DOHH2 (cell line): ENCODE measurements at regions not wholly inside any gene's neighbourhood (a gene's known extent, or its start where the extent isn't known, plus 50 kb on each side); places are given as distances from the start of the nearest gene placed in this dataset.

Experiments
- H3F3A ChIP-seq: fragments of 200-600 bp; sonication (generic), shearing (Covaris generic); 2 replicates; pipeline ENCODE4 v1.6.0; 2016; ENCODE audit warnings: antibody characterized with exemption, mild to moderate bottlenecking; ENCODE audit not compliant: control insufficient read depth, insufficient read depth
- H3K27ac ChIP-seq: fragments of 200-600 bp; sonication (generic); 2 replicates; pipeline ENCODE4 v1.5.1; 2014; ENCODE audit warnings: low read depth, mild to moderate bottlenecking, low read length, moderate library complexity
- H3K27me3 ChIP-seq: fragments of 200-600 bp; sonication (generic); 2 replicates; pipeline ENCODE4 v1.6.1; 2014; ENCODE audit warnings: mild to moderate bottlenecking, low read length, mixed read lengths; ENCODE audit not compliant: control insufficient read depth
- H3K36me3 ChIP-seq: fragments of 200-600 bp; sonication (generic); 2 replicates; pipeline ENCODE4 v1.6.1; 2014; ENCODE audit warnings: mild to moderate bottlenecking, low read length, moderate library complexity, mixed read lengths; ENCODE audit not compliant: control insufficient read depth
- H3K4me1 ChIP-seq: fragments of 200-600 bp; sonication (generic); 2 replicates; pipeline ENCODE4 v1.6.1; 2014; ENCODE audit warnings: mild to moderate bottlenecking, low read length, mixed read lengths; ENCODE audit not compliant: control insufficient read depth
- H3K4me2 ChIP-seq: fragments of 200-600 bp; sonication (generic); 2 replicates; pipeline ENCODE4 v1.6.0; 2014; ENCODE audit warnings: mild to moderate bottlenecking, low read length, moderate library complexity
- H3K4me3 ChIP-seq: fragments of 200-600 bp; sonication (generic); 2 replicates; pipeline ENCODE4 v1.5.1; 2014; ENCODE audit warnings: mild to moderate bottlenecking, low read length, mixed read lengths
- H3K79me2 ChIP-seq: fragments of 200-600 bp; sonication (generic); 2 replicates; pipeline ENCODE4 v1.6.1; 2014; ENCODE audit warnings: mild to moderate bottlenecking, low read length, mixed read lengths; ENCODE audit not compliant: control insufficient read depth
- H3K9me2 ChIP-seq: fragments of 200-600 bp; sonication (generic); replicated peaks from 2 replicates; pipeline ENCODE4 v1.6.1; 2014; ENCODE audit warnings: mild to moderate bottlenecking, low read length, mixed read lengths; ENCODE audit not compliant: control insufficient read depth
- H3K9me3 ChIP-seq: fragments of 200-600 bp; sonication (generic); 2 replicates; pipeline ENCODE4 v1.6.1; 2014; ENCODE audit warnings: antibody characterized with exemption, low read length, mixed read lengths; ENCODE audit not compliant: control insufficient read depth, insufficient read depth
- H4K20me1 ChIP-seq: fragments of 200-600 bp; sonication (generic); 2 replicates; pipeline ENCODE4 v1.6.0; 2014; ENCODE audit warnings: low read depth, mild to moderate bottlenecking, antibody characterized with exemption, low read length, moderate library complexity; ENCODE audit not compliant: control insufficient read depth, insufficient read depth
- CTCF ChIP-seq: fragments of 200-600 bp; sonication (generic); IDR thresholded peaks from one replicate; pipeline ENCODE4 v1.5.1; 2014; ENCODE audit warnings: antibody characterized with exemption, mild to moderate bottlenecking, low read depth, low read length; ENCODE audit not compliant: poor library complexity, severe bottlenecking
- EZH2phosphoT487 ChIP-seq: fragments of 200-600 bp; sonication (generic); IDR thresholded peaks from 2 replicates; pipeline ENCODE4 v1.6.1; 2017; ENCODE audit warnings: borderline replicate concordance, mild to moderate bottlenecking, antibody characterized with exemption, low read length, moderate library complexity, mixed read lengths

- TF ChIP-seq EZH2phosphoT487: no peak
- TF ChIP-seq CTCF: no peak
- Histone ChIP-seq H3K4me3 (no peak overlapping the region), H3K27ac (no peak overlapping the region), H3K9me3 (no peaks in the 10 kb centered on the region), H3K79me2 (no peaks in the 10 kb centered on the region), H3K36me3 (no peaks in the 10 kb centered on the region), H3K9me2 (no peaks in the 10 kb centered on the region), H4K20me1 (no peaks in the 10 kb centered on the region), H3F3A (no peaks in the 10 kb centered on the region), H3K4me1 (peaks cover 20% of the 10 kb centered on the region), H3K4me2 (no peak overlapping the region), H3K27me3 (peaks cover 6% of the 10 kb centered on the region; the same call in 1 of the 2 replicates)
These were observed 141.4 kb upstream of the SERTAD2 start for GRCh38 chr2:64795024-64795592.

- TF ChIP-seq EZH2phosphoT487 (no peak), CTCF (no peak)
- no peaks in the 10 kb centered on the region for H3K36me3 ChIP-seq
- H3K4me2 ChIP-seq: no peak overlapping the region
- no peak overlapping the region for H3K27ac ChIP-seq
- H3K79me2 ChIP-seq: no peaks in the 10 kb centered on the region
- no peaks in the 10 kb centered on the region for H4K20me1 ChIP-seq
- peaks cover 20% of the 10 kb centered on the region for H3K4me1 ChIP-seq
- H3K4me3 ChIP-seq: no peak overlapping the region
- no peaks in the 10 kb centered on the region for H3K9me3 ChIP-seq
- no peaks in the 10 kb centered on the region for H3F3A ChIP-seq
- peaks cover 6% of the 10 kb centered on the region; the same call in 1 of the 2 replicates for H3K27me3 ChIP-seq
- no peaks in the 10 kb centered on the region for H3K9me2 ChIP-seq
These were observed 143.2 kb upstream of the SERTAD2 start for GRCh38 chr2:64796926-64797325.

- no peaks in the 10 kb centered on the region for H4K20me1 ChIP-seq
- H3K27me3 ChIP-seq: peaks cover 6% of the 10 kb centered on the region; the same call in 1 of the 2 replicates
- H3K4me1 ChIP-seq: peaks cover 20% of the 10 kb centered on the region
- H3K36me3 ChIP-seq: no peaks in the 10 kb centered on the region
- no peak overlapping the region for H3K4me3 ChIP-seq
- TF ChIP-seq CTCF (no peak), EZH2phosphoT487 (no peak)
- no peak overlapping the region for H3K4me2 ChIP-seq
- H3K27ac ChIP-seq: no peak overlapping the region
- H3F3A ChIP-seq: no peaks in the 10 kb centered on the region
- H3K79me2 ChIP-seq: no peaks in the 10 kb centered on the region
- H3K9me3 ChIP-seq: no peaks in the 10 kb centered on the region
- no peaks in the 10 kb centered on the region for H3K9me2 ChIP-seq
These were observed 144.3 kb upstream of the SERTAD2 start for GRCh38 chr2:64797881-64798575.
